ENCODE measurements at regions not wholly inside any gene's neighbourhood (a gene's known extent, or its start where the extent isn't known, plus 50 kb on each side); places are given as distances from the start of the nearest gene placed in this dataset.

DNA sequence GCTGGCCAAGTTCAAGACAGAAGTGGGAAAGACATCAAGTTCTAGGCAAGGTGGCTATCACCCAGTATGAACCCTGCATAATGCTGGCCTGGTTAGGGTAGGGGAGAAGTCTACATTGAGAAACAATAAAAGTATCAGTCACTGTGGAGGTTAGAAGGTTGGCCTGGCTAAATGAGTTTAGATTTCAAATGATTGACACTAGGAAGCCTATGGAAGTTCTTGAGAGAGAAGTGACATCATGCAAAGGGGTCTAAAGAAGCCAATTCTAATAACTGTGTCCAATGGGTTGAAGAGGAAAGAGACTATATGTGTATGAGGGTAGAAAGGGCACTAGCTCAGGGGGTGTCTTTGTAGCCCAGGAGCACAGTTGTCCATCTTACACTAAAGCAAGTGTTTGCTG lies 98.5 kb upstream of the MBIP start:
- TF ChIP-seq, protein P1, sequence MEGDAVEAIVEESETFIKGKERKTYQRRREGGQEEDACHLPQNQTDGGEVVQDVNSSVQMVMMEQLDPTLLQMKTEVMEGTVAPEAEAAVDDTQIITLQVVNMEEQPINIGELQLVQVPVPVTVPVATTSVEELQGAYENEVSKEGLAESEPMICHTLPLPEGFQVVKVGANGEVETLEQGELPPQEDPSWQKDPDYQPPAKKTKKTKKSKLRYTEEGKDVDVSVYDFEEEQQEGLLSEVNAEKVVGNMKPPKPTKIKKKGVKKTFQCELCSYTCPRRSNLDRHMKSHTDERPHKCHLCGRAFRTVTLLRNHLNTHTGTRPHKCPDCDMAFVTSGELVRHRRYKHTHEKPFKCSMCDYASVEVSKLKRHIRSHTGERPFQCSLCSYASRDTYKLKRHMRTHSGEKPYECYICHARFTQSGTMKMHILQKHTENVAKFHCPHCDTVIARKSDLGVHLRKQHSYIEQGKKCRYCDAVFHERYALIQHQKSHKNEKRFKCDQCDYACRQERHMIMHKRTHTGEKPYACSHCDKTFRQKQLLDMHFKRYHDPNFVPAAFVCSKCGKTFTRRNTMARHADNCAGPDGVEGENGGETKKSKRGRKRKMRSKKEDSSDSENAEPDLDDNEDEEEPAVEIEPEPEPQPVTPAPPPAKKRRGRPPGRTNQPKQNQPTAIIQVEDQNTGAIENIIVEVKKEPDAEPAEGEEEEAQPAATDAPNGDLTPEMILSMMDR (IDR thresholded peaks at IDR 0.05) = no peak
- TF ChIP-seq POLR2A (IDR thresholded peaks at IDR 0.05) = no peak

Measured in Peyer's patch (tissue), 4 donors.